K562 (cell line): ENCODE measurements at regions not wholly inside any gene's neighbourhood (a gene's known extent, or its start where the extent isn't known, plus 50 kb on each side); places are given as distances from the start of the nearest gene placed in this dataset.

Experiments used
- CREM ChIP-seq: IDR thresholded peaks from 2 replicates; pipeline ENCODE4 v1.6.1; 2014; ENCODE audit warnings: antibody characterized with exemption, low read depth
- POLR2A ChIP-seq: fragments of 450-650 bp; conservative IDR thresholded peaks from 2 replicates; pipeline ENCODE4 v1.6.1; 2016
- RBM15 ChIP-seq: fragments of 200-400 bp; formaldehyde crosslinking; IDR thresholded peaks from 2 replicates; pipeline ENCODE4 v1.6.1; 2018; ENCODE audit warnings: mild to moderate bottlenecking, low read length, moderate library complexity; ENCODE audit not compliant: insufficient read depth
- TF ChIP-seq, protein P1 (sequence below): sonication (generic); formaldehyde crosslinking; IDR thresholded peaks from 2 replicates; pipeline ENCODE4 v1.9.0; 2022; ENCODE audit warnings: mild to moderate bottlenecking, missing genetic modification reagents
- TF ChIP-seq, protein P2 (sequence below): sonication (generic); formaldehyde crosslinking; IDR thresholded peaks from 2 replicates; pipeline ENCODE4 v1.8.1; 2022; ENCODE audit warnings: missing genetic modification reagents

DNA sequence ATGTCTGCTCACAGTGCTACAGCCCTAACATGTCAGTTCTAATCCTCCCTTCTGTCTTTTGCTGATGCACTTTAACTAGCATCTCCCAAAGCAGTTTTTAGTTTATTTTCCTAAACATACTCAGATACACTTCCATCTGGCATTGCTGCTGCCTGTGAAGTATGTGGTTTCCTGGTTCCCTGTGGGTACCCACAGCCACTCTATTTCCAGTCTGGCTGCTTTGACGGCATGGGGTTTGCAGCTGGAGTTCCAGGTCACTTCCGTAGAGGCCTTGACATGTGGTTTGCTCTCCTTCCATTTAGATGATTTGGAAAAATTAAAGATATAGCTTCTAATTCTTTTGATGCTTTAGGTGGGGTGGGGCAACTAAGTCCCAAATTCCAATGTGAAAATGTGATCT, 375.5 kb downstream of the PCDH20 start:
- TF ChIP-seq RBM15 (no peak), POLR2A (no peak), CREM (no peak)
- TF ChIP-seq, protein P1, sequence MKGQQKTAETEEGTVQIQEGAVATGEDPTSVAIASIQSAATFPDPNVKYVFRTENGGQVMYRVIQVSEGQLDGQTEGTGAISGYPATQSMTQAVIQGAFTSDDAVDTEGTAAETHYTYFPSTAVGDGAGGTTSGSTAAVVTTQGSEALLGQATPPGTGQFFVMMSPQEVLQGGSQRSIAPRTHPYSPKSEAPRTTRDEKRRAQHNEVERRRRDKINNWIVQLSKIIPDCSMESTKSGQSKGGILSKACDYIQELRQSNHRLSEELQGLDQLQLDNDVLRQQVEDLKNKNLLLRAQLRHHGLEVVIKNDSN: no peak
- TF ChIP-seq, protein P2, sequence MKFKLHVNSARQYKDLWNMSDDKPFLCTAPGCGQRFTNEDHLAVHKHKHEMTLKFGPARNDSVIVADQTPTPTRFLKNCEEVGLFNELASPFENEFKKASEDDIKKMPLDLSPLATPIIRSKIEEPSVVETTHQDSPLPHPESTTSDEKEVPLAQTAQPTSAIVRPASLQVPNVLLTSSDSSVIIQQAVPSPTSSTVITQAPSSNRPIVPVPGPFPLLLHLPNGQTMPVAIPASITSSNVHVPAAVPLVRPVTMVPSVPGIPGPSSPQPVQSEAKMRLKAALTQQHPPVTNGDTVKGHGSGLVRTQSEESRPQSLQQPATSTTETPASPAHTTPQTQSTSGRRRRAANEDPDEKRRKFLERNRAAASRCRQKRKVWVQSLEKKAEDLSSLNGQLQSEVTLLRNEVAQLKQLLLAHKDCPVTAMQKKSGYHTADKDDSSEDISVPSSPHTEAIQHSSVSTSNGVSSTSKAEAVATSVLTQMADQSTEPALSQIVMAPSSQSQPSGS (CRISPR knock-in tag): no peak
